AG09319 (cell line): ENCODE measurements at regions not wholly inside any gene's neighbourhood (a gene's known extent, or its start where the extent isn't known, plus 50 kb on each side); places are given as distances from the start of the nearest gene placed in this dataset.

Experiments used
- DNase-seq: peaks from one replicate; pipeline ENCODE4 v3.0.0-alpha.2; 2010; ENCODE audit warnings: low read depth; ENCODE audit errors: extremely low read depth
- CTCF ChIP-seq: IDR thresholded peaks from 2 replicates; pipeline ENCODE4 v1.5.1; 2011; ENCODE audit warnings: low read depth, mild to moderate bottlenecking, inconsistent platforms, low read length, moderate library complexity

- TF ChIP-seq CTCF: no peak
- DNase-seq: no peak
Measured at GRCh38 chr17:33519692-33520091, 226.6 kb upstream of the ASIC2 start.

DNA sequence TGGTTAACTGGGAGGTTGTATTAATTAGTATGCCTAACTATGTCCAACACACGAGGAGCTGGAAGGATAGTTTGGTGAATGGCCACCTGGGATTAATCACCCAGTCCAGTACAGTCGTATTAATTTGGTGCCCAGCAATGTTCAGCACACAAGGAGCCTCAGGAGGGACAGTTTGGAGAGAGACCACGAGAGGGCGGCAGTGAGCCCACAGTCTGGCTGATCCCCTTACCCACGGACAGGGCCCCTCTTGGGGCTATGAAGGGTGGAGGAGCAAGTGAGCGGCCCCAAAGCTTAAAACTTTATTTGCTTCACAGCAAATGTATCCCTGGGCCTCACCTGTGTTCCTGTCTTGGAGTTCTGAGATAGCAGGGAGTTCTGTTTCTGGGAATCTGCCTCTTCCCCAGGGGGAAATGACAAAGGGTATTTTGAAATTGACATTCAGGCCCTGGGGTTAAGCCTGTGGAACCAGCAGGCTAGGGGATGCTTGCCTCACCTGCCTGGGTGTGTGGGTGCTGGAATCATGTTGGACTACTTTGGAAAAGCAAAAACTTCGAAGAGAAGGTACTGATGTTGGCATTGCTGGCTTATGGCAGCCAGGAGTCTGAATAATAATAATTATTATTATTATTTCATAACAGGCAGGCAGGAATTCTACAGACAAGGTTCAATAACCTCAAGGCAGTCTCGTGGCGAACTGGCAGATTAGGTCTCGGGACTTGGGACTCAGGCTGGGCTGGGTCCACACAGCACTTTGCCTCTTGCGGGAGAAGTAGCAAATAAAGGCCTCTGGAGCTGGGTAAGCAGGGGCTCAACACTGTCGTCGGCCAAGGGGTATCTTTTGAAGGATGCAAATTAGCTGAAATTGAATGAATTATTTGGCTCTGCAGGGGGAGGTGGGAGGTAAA is 227.6 kb upstream of the ASIC2 start:
- no peak for DNase-seq
- peak; percentile 36 for TF ChIP-seq CTCF

GRCh38 chr17:33521784-33522183 is 228.7 kb upstream of the ASIC2 start:
- no peak for TF ChIP-seq CTCF
- DNase-seq: no peak

- TF ChIP-seq CTCF: no peak
- no peak for DNase-seq
Measured at GRCh38 chr17:33522623-33523022, 229.5 kb upstream of the ASIC2 start.

- TF ChIP-seq CTCF: no peak
- DNase-seq: no peak
Measured at GRCh38 chr17:33523577-33523981, 230.5 kb upstream of the ASIC2 start.

GRCh38 chr17:33525186-33525585 is 232.1 kb upstream of the ASIC2 start:
- DNase-seq: no peak

GRCh38 chr17:33526717-33527116 is 233.6 kb upstream of the ASIC2 start:
- DNase-seq: no peak
- no peak for TF ChIP-seq CTCF

More at GRCh38 chr17:33525186-33525585, 232.1 kb upstream of the ASIC2 start:
- TF ChIP-seq CTCF: no peak
